ENCODE measurements at regions not wholly inside any gene's neighbourhood (a gene's known extent, or its start where the extent isn't known, plus 50 kb on each side); places are given as distances from the start of the nearest gene placed in this dataset.

GRCh38 chr2:7774481-7774880, 857.3 kb downstream of the RNF144A start:
- no peak for DNase-seq
- H3K4me3 ChIP-seq: no peak overlapping the region
- TF ChIP-seq POLR2AphosphoS5 (IDR thresholded peaks at IDR 0.05) (no peak), POLR2A (IDR thresholded peaks at IDR 0.05) (no peak), CTCF (IDR thresholded peaks at IDR 0.05) (no peak), EP300 (IDR thresholded peaks at IDR 0.05; ENCODE audit: low read depth) (no peak)
- no peak overlapping the region for H3K27ac ChIP-seq
- intact Hi-C loops (cut with DNase I; ENCODE audit: low total_unique reads): no loop called here
- WGBS, 2 donors (ENCODE audit: low coverage in 1 of 2): 68% methylated on average over 3 of the region's 3 CpGs; no CpG with 5 or more reads in 1 of the 2 donors
- H3K27me3 ChIP-seq: no peaks in the 10 kb centered on the region
- H3K4me1 ChIP-seq: peaks cover 0 to 12% (median 2%) of the 10 kb centered on the region in 4 donors
- no peaks in the 10 kb centered on the region for H3K36me3 ChIP-seq
- in situ Hi-C loops (cut with MboI; ENCODE audit: low pct_ligation_motif_present in 1 of 4, low pct_unique_long_range_greater_than_20kb in 1 of 4, low sequenced_read_pairs in 3 of 4): no loop called here
- H3K9me3 ChIP-seq: no peaks in the 10 kb centered on the region

GRCh38 chr2:7777668-7778067, 860.5 kb downstream of the RNF144A start:
- Histone ChIP-seq H3K4me3 (no peak overlapping the region), H3K9me3 (no peaks in the 10 kb centered on the region), H3K4me1 (peaks cover 0 to 12% (median 2%) of the 10 kb centered on the region in 4 donors), H3K36me3 (no peaks in the 10 kb centered on the region), H3K27ac (no peak overlapping the region), H3K27me3 (no peaks in the 10 kb centered on the region)
- intact Hi-C loops (cut with DNase I; ENCODE audit: low total_unique reads) (no loop called here), in situ Hi-C loops (cut with MboI; ENCODE audit: low pct_ligation_motif_present in 1 of 4, low pct_unique_long_range_greater_than_20kb in 1 of 4, low sequenced_read_pairs in 3 of 4) (no loop called here)
- no peak for TF ChIP-seq POLR2AphosphoS5 (IDR thresholded peaks at IDR 0.05)
- TF ChIP-seq POLR2A (IDR thresholded peaks at IDR 0.05): no peak
- no peak for TF ChIP-seq CTCF (IDR thresholded peaks at IDR 0.05)
- no peak for TF ChIP-seq EP300 (IDR thresholded peaks at IDR 0.05; ENCODE audit: low read depth)
- DNase-seq: no peak
- WGBS, 2 donors (ENCODE audit: low coverage in 1 of 2): 33 to 69% methylated on average over 2 to 3 of the region's 3 CpGs

- peaks cover 6% of the 10 kb centered on the region for H3K27me3 ChIP-seq
- DNase-seq: no peak
- no peak overlapping the region for H3K4me3 ChIP-seq
- TF ChIP-seq CTCF (IDR thresholded peaks at IDR 0.05) (no peak), EP300 (IDR thresholded peaks at IDR 0.05; ENCODE audit: low read depth) (no peak), POLR2AphosphoS5 (IDR thresholded peaks at IDR 0.05) (no peak), POLR2A (IDR thresholded peaks at IDR 0.05) (no peak)
- no peaks in the 10 kb centered on the region for H3K4me1 ChIP-seq
- 74 to 86% methylated on average over 5 of the region's 5 CpGs for WGBS, 2 donors (ENCODE audit: low coverage in 1 of 2)
- in situ Hi-C loops (cut with MboI; ENCODE audit: low pct_ligation_motif_present in 1 of 4, low pct_unique_long_range_greater_than_20kb in 1 of 4, low sequenced_read_pairs in 3 of 4): no loop called here
- no peaks in the 10 kb centered on the region for H3K36me3 ChIP-seq
- intact Hi-C loops (cut with DNase I; ENCODE audit: low total_unique reads): no loop called here
- H3K9me3 ChIP-seq: no peaks in the 10 kb centered on the region
- H3K27ac ChIP-seq: no peak overlapping the region
These were observed 863.1 kb downstream of the RNF144A start for GRCh38 chr2:7780321-7780720.

- intact Hi-C loops (cut with DNase I; ENCODE audit: low total_unique reads): no loop called here
- Histone ChIP-seq H3K9me3 (no peaks in the 10 kb centered on the region), H3K4me3 (no peak overlapping the region), H3K27ac (no peak overlapping the region), H3K4me1 (no peaks in the 10 kb centered on the region), H3K27me3 (peaks cover 6% of the 10 kb centered on the region), H3K36me3 (no peaks in the 10 kb centered on the region)
- TF ChIP-seq EP300 (IDR thresholded peaks at IDR 0.05; ENCODE audit: low read depth) (no peak), CTCF (IDR thresholded peaks at IDR 0.05) (no peak), POLR2AphosphoS5 (IDR thresholded peaks at IDR 0.05) (no peak), POLR2A (IDR thresholded peaks at IDR 0.05) (no peak)
- no peak for DNase-seq
- in situ Hi-C loops (cut with MboI; ENCODE audit: low pct_ligation_motif_present in 1 of 4, low pct_unique_long_range_greater_than_20kb in 1 of 4, low sequenced_read_pairs in 3 of 4): no loop called here
- WGBS, 2 donors (ENCODE audit: low coverage in 1 of 2): 83 to 88% methylated on average over 4 of the region's 4 CpGs
These were observed 868.5 kb downstream of the RNF144A start for GRCh38 chr2:7785700-7786099.
